VCaP (cell line): ENCODE measurements at regions not wholly inside any gene's neighbourhood (a gene's known extent, or its start where the extent isn't known, plus 50 kb on each side); places are given as distances from the start of the nearest gene placed in this dataset.

Experiments
- H3K27ac ChIP-seq: fragments of 450-650 bp; 2 replicates; pipeline ENCODE4 v1.5.1; 2017
- CTCF ChIP-seq: fragments of 450-650 bp; conservative IDR thresholded peaks from 2 replicates; pipeline ENCODE4 v1.5.1; 2017; ENCODE audit warnings: mild to moderate bottlenecking, moderate library complexity

DNA sequence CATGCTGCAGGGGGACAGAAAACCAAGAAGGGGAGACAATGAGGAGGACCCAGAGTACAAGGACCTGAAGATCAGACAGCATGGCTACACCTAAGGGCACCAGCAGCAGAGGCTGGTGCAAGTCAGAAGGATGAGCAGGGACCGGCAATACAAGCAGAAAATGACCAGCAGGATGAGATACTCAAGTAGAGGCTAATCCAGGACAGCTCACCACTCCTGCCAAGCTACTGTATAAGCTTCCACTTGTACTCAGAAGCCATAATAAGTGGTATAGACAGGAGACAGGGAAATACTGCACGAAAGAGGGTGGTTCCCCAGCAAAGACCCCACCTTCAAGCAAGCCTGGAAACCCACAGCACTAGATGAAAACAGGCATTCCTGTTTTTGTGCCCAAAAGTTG is 138.7 kb upstream of the ZC3H12C start:
- no peak for TF ChIP-seq CTCF
- H3K27ac ChIP-seq: no peak overlapping the region

DNA sequence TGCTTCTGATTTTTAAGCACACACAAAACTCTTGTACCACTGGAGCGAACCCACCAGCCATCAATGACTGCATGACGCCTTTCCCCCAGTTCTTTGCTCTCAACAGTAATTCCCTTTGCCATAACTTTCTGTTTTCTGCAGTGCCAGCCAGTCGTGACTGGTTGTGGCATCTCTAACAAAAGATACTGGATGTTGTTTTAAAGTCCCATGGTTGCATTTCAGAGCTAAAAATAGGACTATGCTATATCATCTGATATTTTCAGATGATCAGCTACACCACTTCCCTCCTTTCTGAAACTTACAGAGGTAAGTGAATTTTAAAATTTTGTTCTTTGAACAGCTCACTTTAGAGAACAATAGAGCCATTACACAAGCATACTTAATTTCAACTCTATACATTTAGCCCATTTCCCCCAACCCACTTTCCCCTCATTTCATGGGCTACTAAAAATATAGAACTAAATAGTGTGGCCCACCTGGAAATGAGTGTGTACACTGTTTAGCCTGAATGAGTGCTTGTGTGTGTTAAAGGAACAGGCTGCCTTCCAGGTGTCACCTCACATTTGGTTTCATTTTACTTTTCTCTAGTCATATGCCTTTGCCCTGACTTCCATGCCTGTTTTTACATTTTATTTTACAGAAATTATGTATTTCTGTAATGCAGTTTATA is 136.9 kb upstream of the ZC3H12C start:
- peak overlapping the region; percentile 23; the same call in 1 of the 2 replicates for H3K27ac ChIP-seq
- no peak for TF ChIP-seq CTCF

DNA sequence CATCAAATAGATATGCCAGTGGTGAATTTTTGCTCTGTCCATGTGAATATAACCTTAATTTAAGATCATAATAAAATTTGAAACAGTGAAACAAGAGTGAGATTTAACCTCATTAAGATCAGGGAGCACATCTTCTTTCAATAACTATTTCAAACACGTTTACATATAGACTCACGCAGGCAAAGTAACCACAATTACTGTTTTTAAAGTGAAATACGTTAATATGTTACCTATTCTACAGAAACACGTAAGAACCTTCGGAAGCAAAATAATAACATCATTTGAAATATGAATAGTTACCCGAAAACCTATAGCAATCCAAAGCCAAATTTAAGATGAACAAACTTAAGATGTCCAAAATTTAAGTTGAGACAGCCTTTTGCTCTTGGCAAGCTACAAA is 136.2 kb upstream of the ZC3H12C start:
- peak overlapping the region; percentile 23; the same call in 1 of the 2 replicates for H3K27ac ChIP-seq
- no peak for TF ChIP-seq CTCF

DNA sequence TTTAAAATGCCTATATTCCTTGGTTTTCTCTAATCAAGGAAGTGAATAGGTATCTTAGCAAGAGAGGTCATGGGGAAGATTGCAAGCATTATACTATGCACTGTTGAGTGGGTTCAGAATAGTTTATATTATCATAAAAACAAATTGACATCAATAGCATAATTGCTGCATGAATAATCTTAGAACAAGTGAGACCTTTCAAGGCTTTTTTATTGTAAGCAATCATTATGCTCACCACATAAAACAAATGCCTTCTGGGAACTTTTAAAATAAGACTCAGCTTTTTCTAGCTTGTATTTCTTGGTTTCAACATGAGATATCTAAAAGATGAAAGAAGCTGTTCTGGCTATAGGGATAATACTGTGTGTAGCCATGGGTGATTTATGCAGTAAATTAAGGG is 135.6 kb upstream of the ZC3H12C start:
- H3K27ac ChIP-seq: no peak overlapping the region
- no peak for TF ChIP-seq CTCF

DNA sequence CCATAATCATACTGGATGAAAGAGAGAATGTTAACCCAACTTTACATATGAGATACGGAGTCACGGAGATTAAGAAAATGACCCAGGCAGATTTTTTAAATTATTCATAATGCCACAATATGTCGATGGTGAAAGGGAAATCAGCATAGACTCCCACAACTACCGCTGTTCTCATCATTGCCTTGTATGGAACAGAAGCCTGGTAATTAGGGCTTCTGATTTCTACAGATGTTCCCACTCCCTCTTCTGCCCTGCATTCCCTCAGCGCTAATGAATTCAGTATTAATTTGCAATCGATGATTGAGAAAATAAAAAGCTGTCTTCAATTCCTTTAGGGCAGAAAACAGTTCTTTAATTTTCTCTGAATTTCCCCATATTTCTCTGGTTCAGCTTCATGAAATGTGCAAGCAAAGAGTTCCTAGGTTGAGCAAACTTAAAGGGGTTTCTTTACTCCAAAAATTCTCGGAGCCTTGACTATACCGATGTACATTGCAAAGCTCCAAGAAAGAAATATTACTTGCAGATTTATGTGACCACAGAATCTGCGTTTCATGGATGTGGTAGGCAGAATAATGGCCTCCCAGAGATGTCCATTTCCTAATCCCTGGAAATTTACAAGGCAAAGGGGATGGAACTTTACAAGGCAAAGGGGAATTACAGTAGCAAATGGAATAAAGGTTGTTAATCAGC is 134.9 kb upstream of the ZC3H12C start:
- no peak overlapping the region for H3K27ac ChIP-seq
- no peak for TF ChIP-seq CTCF

DNA sequence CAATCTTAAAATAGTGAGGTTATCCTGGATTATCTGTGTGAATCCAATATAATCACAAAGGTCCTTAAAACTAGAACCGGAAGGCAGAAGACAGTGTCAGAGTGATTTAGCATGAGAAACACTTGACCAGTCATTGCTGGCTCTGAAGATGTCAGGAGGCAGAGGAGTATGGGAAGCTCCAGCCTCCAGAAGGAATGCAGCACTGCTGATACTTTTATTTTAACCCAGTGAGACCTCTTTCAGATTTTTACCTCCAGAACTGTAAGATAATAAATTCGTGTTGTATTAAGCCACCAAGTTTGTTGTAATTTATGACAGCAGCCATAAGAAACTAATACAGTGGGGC is 134.4 kb upstream of the ZC3H12C start:
- no peak for TF ChIP-seq CTCF
- H3K27ac ChIP-seq: no peak overlapping the region

GRCh38 chr11:109960831-109961230 is 132.4 kb upstream of the ZC3H12C start:
- TF ChIP-seq CTCF: no peak
- no peak overlapping the region for H3K27ac ChIP-seq
